Brain pericyte (primary cell): ENCODE measurements at regions not wholly inside any gene's neighbourhood (a gene's known extent, or its start where the extent isn't known, plus 50 kb on each side); places are given as distances from the start of the nearest gene placed in this dataset.
"Not testable (repeated sequence)": the region's sequence is repeated elsewhere in the genome, so short reads cannot be mapped to it uniquely, and the experiment has no call there.

Source experiments
- DNase-seq: peaks from one replicate; pipeline ENCODE4 v3.0.0-alpha.2; 2012; ENCODE audit warnings: low read depth, low spot score

DNA sequence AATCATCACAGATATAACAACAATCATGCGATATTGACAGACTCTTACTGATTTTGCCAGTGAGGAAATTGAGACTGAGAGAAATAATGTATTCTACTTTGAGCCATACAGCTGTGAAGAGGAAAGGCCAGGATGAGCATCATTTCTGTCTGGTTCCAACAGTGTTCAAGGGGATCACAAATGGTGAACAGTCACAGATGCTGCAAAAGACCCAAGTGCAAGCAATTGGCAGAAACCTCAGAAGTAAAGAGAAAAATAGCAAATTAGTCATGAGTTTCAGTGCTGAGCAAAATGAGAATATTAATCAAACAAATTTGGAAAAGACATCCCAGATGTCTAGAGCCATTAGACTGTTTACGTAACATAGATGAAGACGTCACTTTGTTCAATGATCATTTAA, 114.1 kb downstream of the RAB38 start:
- no peak for DNase-seq

DNA sequence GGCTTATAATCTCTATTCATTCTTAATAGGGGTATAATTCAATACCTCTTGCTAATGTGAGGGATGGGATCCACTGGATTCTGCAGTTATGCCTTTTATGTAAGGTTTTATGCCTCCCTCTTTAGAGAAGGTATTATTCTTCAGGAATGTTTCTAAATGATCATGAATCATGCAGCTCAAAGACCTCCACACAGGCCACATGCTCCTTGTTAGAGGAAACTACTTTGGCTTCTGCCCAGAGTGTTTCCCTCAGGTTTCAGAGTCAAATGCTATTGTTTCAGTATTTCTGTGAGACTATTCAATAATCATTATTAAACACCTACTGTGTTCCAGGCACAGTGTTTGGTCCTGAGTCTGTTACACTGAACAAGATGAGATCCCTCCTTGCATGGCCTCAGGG, 115.9 kb downstream of the RAB38 start:
- DNase-seq: no peak

DNA sequence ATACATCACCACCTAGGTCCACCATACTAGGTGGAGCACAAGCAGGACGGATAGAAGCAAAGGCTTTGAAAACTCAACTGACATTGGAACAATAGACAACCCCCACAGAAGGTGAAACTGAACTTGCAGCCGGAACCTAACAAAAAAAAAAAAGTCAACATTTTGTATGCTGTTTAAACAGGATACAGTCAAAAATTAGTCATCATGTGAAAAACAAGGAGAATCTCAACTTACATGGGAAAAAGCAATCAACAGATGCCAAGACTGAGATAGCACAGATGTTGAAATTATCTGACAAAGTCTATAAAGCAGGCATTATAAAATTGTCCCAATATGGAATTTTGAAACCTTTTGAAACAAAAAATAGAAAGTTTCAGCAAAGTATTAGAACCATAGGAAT, 123.8 kb downstream of the RAB38 start:
- no peak for DNase-seq

DNA sequence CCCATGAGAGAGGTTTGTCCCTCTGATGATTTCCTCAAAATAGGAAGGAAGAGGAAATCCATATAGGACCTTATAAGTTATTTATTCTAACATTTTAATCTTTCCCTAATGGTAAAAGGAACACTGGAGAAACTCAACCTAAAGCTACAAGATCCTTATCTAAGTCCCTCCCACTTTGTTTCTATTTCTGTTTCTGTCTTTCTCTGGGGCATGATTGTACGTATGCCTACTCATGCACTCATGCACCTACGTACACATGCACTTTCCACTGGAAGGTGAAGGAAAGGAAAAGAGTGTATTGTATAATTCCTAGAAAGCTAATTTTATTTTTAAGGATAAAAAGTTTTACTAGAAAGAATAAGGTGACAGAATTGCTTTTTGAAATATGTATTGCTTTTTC, 125.0 kb downstream of the RAB38 start:
- no peak for DNase-seq

DNA sequence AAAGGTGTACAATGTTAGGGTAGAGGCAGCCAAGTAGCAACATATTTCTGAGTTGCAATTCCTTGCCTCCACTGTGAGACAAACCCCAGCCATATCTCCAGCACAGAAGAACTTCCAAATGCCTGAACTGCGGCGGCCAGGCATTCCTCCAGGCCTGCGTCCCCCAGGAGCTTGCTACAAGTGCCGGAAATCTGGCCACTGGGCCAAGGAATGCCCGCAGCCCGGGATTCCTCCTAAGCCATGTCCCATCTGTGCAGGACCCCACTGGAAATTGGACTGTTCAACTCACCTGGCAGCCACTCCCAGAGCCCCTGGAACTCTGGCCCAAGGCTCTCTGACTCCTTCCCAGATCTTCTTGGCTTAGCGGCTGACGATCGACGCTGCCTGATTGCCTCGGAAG, 130.0 kb downstream of the RAB38 start:
- not testable (repeated sequence) for DNase-seq

DNA sequence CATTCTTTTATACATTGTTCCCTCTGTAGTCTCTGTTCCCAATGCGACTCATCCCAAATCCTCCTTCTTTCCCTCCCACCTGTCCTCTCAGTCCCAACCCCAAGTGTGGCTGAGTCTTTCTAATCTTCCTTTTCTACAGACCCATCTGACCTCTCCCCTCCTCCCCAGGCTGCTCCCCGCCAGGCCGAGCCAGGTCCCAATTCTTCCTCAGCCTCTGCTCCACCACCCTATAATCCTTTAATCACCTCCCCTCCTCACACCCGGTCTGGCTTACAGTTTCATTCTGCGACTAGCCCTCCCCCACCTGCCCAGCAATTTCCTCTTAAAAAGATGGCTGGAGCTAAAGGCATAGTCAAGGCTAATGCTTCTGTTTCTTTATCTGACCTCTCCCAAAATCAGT, 130.6 kb downstream of the RAB38 start:
- not testable (repeated sequence) for DNase-seq

DNA sequence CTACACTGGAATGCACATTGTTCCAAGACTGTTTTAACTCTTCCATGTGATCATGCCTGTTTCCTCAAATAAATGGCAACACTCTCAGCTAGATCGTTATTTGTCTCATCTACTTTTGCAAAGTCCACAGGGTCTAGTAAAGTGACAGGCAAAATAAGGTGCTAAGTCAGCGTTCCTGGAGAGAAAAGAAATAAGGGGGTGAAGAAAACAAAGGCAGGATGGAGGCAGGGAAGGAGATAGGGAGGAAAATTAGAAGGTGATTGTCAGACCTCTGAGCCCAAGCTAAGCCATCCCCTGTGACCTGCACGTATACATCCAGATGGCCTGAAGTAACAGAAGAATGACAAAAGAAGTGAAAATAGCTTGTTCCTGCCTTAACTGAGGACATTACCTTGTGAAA, 132.1 kb downstream of the RAB38 start:
- no peak for DNase-seq

DNA sequence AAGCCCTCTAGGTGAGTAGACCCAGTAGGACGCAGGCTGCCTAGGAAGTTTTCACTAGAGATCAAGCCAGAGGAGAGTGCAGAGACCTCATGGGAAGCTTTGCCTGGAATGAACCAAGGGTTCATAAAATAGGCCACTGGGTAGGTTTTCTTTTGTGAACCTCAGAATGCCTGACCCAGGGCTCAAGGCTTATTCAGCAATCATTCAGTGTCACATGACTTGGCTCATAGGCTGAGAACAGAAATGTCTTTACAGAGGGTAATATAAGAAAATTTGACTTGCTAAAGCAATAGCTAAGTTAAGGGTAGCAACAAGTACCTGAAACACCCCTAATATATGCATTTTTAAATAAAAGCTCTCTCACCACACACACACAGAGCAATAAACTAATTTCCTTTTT, 132.6 kb downstream of the RAB38 start:
- no peak for DNase-seq

DNA sequence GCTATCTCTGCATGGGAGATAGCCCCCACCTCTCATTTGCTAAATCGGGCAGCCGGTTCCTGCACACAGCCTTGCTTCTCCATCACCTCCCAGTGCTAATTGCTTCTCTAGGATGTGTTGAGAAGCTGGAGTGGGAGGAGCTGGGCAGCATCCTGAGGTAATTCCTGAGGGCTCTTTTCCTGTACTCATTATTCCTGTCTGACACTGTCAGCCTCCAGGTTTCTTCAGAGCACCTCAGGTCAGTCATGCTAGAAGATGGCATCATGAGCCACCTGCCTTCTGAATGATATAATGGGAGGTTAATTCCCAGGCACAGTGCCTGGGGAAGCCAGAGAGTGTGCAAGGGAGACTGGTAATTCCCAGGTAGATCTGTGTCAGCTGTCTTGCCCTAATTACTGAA, 133.0 kb downstream of the RAB38 start:
- no peak for DNase-seq

DNA sequence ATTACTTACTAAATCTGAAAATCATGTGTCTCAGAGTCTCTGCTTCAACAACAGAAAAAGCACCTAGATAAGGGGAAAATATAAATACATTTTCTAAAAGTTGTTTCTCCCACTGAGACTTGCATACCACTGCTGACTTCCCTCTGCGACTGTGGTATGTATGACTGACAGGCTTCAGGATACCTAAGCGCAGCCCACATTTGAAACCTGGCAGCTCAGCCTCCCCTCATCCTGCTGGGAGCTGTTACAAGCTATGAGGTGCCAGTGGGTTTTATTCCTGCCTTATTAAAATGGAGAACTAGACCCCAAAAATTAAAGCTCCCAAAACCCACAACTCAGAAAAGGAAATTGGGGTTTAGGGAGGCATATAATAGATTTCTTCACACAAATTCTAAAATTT, 133.6 kb downstream of the RAB38 start:
- DNase-seq: no peak

DNA sequence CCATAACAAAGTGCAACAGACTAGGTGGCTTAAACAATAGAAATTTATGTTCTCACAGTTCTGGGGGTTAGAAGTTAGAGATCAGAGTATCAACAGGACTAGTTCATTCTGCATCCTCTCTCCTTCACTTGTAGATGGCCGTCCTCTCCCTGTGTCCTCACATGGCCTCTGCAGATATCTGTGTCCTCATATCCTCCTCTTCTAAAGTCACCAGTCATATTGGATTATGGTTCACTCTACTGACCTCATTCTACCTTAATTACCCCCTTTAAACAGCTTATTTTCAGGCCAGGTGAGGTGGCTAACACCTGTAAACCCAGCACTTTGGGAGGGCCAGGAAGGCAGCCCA, 135.1 kb downstream of the RAB38 start:
- DNase-seq: no peak

DNA sequence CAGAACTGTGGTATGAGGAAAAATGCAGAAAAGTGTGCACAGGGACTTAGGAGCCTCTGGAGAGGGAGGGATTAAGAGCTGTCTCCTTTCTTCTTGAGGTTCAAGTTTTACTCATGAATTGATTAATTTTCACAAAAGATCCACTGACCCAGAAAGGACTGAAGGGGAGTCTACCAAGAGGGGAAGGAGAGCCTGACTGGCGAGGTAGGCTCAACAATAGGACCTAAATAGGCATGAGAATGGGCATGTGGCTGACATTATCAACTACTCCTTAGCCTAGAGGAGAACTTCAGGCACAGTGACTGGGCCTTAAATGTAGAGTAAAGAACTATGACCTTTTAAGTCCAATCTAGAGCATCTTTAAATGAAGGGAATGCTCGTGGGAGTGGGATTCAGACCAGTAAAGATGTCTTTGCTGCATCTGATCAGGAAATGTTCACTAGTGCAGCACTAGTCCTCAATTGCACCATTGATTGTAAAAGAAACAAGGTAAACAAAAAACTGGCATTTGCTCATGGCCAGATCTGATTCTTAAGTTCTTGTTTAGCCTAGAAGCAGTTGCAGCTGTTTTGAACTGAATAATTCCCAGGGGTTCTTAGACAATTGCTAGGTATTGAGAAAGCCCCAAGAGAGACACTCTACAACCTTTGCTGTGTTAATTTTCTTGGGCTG, 135.6 kb downstream of the RAB38 start:
- no peak for DNase-seq

DNA sequence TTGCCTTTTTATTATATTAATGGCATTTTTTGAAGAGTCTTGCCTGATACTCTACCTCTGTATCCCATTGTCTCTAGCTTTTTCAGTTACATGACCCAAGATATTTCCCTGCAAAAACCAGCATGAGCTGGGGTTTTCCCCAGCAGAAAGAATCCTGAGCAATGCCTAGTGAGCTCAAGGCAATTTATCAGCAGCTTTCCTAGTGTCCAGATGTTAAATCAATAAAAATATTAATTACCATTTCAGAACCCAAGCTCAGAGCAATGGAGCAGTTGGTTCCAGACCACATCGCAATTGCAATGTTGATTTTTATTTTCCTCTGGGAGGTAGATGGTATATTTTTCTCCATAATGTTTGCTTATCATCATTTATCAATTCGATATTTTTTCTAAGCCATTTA, 137.2 kb downstream of the RAB38 start:
- DNase-seq: no peak

DNA sequence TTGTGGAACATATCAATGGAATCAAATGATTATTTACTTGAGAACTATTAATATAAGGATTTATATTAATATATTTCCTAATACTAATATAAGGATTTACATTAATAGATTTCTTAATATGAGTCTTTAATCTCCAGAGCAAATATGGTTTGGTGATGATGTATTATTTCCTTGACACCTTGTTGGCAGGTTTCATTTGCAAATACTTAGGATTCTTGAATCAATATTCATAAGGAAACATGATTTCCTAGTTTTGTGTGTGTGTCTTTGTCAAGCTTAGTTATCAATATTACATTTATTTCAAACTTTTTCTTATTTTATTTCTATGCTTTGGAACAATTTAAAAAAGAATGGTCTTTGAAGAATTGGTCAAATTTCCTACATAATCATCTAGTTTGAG, 138.5 kb downstream of the RAB38 start:
- DNase-seq: no peak

DNA sequence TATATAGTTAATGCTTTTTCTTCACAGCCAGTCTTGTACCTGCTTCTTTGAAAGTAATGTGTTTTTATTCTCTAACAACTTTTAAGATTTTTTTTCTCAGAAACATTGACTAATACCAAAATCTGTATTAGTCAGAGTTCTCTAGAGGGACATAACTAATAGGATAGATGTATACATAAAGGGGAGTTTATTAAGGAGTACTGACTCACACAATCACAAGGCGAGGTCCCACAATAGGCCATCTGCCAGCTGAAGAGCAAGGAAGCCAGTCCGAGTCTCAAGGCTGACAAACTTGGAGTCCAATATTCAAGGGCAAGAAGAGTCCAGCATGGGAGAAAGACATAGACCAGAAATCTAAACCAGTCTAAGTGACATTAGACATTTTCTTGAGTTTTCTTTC, 140.0 kb downstream of the RAB38 start:
- no peak for DNase-seq

DNA sequence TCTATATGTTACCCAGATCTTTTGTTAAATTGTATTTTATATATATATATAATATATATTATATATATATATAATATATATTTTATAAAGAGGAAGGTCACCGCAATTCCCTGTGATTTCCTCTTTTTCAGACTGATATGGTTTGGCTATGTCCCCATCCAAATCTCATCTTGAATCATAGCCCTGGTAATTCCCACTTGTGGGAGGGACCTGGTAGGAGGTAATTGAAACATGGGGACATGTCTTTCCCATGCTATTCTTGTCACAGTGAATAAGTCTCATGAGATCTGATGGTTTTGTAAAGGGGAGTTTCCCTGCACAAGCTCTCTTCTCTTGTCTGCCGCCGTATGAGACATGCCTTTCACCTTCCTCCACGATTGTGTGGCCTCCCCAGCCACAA, 157.6 kb downstream of the RAB38 start:
- DNase-seq: no peak

DNA sequence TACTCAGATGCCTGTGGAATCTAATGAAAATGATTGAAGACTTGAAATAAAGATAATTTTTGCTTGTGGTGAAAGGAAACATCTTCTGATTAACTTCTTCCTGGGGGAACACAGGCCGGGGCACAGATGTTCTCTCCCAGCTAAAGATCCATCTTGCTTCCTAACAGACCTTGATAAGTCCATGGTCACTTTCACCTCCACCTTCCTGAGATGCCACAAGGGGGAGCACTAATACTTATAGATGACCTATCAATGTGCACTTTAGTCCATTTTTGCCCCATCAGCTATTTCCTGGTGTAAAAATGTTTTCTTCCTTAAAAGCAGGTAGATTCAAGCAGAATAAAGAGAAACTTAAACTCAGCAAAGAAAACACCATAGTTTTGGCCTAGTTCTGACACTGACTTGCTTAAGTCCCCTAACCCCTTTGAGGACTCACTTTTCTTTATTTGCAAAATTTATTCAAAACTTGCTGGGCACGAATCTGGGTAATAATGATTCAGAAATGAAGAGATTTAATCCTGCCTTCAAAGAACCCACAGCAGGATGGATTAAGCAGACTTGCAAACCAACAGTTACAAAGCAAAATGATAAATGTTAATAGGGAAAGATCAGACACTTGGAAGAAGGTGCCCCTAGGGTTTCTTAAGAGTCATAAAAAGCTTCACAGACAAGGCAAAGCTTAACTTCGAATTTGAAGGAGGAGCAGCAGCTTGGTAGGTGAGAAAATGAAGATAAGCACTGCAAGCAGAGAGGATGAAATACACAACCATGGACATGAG, 158.7 kb downstream of the RAB38 start:
- DNase-seq: peak; percentile 53

DNA sequence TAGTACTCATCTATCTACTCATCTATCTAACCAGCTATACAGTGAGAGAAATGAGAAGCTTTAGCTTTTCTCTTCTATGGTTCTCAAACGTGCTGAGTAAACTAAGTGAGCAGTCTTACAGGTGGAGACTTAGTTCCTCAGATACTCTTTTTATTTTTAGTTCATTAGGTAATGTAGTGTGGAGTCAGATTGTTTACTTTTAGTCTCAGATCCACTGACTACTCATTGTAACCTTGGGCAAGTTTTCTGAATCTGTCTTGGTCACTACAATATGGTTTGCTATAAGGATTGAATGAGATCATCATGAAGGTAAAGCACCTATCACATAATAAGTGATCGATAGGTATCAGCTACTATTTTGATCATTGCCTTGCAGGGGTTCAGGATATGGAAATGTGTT, 160.1 kb downstream of the RAB38 start:
- DNase-seq: no peak

DNA sequence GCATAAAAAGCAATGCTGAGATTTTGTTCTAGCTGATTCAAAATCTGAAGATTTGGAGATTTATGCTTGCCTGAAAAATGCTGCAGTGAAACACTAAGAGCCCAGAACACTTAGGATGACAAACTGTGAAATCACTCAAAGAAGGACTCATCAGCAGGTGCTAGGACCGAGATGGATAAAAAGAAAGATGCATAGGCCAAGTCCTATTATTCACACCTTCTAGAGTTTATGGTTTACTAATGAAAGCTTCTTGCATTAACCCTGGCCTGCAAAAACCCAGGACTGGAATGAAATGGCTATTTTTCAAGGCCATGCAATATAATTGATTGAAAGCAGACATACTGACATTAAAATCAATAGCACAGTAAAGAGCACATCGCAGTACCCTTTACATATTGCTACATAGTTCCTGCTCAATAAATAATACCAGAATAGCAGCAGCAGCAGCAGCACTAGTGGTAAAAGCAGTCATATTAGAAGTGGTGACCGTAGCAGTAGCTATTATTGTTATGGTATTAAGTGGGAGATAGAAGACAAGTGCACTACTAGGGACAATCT, 161.7 kb downstream of the RAB38 start:
- no peak for DNase-seq

DNA sequence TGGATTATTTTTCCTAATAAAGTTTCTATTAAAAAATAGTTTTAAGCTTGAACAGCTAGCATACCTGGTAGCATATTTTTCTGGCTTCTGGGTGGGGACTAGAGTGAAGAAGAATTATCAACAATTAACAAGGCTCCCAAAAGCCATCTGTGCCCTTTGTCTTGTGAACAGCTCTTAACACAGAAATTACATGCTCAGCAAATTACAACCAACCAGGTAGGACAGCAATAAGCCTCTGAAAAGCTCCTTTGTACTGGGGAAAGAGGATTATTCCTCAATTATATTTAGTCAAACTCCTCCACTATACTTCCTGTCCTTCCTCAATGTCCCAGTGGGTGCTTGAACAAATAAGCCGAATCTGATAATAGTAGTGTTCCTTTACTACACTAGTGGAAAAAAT, 162.8 kb downstream of the RAB38 start:
- DNase-seq: no peak

DNA sequence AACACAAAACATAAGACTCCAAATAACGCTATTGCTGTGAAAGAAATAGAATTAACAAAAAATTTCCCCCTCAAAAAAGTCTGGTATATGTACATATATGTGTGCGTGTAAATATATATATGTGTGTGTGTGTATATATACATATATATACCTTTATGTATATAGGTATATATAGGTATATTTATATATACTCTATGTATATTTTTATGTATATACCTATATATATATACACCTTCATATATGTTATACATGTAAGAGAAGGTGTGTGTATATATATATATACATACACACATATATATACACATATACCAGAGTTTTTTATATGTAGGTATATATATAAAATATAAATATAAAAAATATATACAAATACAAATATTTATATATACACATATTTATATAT, 199.2 kb downstream of the RAB38 start:
- DNase-seq: no peak

DNA sequence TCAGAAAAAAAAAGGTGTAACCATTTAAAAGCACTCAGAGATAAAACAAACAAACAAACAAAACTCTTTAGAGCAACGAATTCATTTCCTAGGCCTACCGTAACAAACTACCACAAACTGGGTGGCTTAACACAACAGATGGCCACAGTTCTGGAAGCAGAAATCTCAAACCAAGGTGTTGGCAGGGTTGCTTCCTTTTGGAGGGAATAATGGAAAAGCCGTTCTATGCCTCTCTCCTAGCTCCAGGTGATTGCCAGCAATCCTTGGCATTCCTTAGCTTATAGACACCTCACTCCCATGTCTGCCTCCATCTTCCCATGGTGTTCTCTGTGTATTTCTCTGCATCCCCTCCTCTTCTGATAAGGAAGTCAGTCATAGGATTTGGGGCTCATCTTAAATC, 200.4 kb downstream of the RAB38 start:
- no peak for DNase-seq

DNA sequence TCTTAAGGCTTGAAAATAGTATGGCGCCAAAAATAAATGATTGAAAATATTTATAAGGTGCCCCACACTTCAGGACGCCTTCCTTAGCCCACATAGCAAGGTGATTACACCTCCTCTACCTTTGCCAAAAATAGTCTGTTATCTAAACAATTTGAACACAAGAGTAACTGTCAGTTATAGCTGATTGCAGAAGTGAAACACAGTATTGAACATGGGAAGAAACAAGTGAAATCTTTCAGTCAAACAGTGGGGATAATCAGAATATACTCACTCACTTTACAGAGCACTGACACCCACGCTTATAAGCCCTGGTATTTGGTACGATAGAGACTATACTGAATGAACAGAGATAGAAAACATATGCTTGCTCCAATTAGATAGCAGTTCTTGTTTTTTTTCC, 203.1 kb downstream of the RAB38 start:
- no peak for DNase-seq
